ENCODE measurements at regions not wholly inside any gene's neighbourhood (a gene's known extent, or its start where the extent isn't known, plus 50 kb on each side); places are given as distances from the start of the nearest gene placed in this dataset.

DNA sequence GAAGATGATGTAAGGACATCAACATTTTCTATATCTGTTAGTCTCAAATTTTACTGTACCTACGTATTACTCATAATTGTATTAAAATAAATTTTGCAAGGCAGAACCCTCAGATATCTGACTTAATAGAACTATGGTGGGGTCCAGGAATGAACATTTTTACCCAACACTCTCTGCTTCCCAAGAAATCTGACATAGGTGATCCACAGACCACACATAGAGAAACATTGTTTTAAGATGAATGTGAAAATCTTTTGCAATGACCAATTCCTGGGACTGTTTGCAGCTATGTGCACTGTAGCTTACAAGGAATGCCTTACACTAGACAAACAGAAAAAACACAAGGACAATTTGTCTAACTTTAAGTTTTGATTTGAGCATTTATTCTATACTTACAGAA, 645.6 kb upstream of the ADGRL2 start:
- Histone ChIP-seq H3K27me3 (no peaks in the 10 kb centered on the region), H3K9me3 (no peaks in the 10 kb centered on the region), H3K27ac (no peak overlapping the region), H3K4me1 (no peaks in the 10 kb centered on the region), H3K4me3 (no peak overlapping the region), H3K36me3 (no peaks in the 10 kb centered on the region)
- TF ChIP-seq, protein P1, sequence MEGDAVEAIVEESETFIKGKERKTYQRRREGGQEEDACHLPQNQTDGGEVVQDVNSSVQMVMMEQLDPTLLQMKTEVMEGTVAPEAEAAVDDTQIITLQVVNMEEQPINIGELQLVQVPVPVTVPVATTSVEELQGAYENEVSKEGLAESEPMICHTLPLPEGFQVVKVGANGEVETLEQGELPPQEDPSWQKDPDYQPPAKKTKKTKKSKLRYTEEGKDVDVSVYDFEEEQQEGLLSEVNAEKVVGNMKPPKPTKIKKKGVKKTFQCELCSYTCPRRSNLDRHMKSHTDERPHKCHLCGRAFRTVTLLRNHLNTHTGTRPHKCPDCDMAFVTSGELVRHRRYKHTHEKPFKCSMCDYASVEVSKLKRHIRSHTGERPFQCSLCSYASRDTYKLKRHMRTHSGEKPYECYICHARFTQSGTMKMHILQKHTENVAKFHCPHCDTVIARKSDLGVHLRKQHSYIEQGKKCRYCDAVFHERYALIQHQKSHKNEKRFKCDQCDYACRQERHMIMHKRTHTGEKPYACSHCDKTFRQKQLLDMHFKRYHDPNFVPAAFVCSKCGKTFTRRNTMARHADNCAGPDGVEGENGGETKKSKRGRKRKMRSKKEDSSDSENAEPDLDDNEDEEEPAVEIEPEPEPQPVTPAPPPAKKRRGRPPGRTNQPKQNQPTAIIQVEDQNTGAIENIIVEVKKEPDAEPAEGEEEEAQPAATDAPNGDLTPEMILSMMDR (IDR thresholded peaks at IDR 0.05): no peak
- TF ChIP-seq POLR2A (IDR thresholded peaks at IDR 0.05): no peak
- no peak for DNase-seq

DNA sequence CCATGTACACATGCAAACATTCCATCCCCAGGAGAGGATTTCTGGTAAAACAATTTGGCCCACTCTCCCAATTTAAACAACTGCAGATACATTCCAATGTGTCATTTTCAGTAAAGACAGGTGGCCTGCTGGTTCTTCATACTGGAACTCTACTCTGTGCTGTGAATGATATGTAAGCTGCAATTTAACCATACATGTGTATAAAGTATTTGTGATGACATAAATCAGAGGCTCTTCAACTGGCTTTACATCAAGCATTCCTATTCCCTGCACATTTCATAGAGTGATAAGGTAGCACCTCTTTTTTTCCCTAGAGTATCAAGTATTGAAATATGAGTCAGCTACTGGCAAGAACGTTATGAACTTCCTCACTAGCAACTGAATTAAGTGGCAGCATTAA, 649.5 kb upstream of the ADGRL2 start:
- H3K9me3 ChIP-seq: no peaks in the 10 kb centered on the region
- H3K27me3 ChIP-seq: no peaks in the 10 kb centered on the region
- no peaks in the 10 kb centered on the region for H3K4me1 ChIP-seq
- TF ChIP-seq, protein P1 (IDR thresholded peaks at IDR 0.05): no peak
- TF ChIP-seq POLR2A (IDR thresholded peaks at IDR 0.05): no peak
- no peaks in the 10 kb centered on the region for H3K36me3 ChIP-seq
- H3K27ac ChIP-seq: no peak overlapping the region
- no peak for DNase-seq
- H3K4me3 ChIP-seq: no peak overlapping the region

DNA sequence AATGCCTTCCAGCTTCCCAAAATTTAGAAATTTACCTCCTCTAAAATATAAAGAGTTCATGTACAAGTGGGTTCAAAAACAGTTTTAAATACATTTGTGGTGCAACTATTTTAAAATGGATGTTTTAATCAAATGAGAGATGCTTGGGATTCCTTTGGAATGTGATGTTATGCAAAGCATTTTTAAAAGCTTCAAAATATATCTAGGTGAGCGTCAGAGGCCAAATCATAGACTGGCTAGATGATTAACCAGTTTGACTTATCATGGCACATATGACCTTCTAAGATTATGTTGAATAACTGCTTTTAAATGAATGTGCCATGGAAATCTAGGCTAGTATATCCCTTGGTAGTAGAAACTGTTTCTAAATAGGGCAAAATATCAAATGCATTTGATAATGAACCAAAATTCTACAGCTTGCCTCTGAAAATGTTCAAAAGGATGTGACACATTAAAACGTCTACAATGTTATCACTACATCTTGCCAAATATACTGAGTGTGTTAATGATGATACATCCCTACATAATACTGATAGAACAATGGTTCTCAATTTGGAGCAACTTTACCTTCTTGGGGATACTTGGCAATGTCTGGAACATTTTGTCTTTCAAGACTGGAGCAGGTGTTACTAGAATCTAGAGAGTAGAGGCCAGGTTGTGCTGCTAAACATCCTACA, 650.9 kb upstream of the ADGRL2 start:
- Histone ChIP-seq H3K27ac (no peak overlapping the region), H3K4me1 (no peaks in the 10 kb centered on the region), H3K27me3 (no peaks in the 10 kb centered on the region), H3K4me3 (no peak overlapping the region), H3K36me3 (no peaks in the 10 kb centered on the region), H3K9me3 (no peaks in the 10 kb centered on the region)
- DNase-seq: no peak
- no peak for TF ChIP-seq POLR2A (IDR thresholded peaks at IDR 0.05)
- TF ChIP-seq, protein P1 (IDR thresholded peaks at IDR 0.05): no peak

DNA sequence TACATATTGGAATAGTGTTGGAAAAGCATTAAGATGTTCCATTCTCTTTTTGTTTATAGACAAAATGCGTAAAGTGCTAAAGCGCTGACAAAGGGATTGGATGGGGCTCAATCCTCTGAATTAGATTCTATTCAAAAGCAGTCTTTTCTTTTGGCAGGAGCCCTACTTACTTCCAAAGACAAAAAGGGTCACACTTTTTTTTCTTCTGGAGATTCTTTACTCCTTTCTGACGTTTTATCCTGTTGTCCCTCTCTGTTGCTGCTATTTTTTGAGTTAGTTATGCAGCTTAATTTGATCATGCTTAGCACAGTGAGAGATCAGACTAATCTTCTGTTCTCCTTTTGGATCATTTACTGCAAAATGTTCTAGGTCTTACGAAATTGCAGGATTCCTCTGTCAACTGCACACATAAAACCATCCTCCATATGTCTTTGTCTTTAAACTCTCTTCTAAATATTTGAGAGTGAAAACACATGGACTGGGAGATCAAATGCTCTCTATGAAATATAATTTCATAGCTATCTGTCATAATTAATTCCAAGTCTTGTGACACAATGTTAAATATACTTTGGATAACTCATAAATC, 656.4 kb upstream of the ADGRL2 start:
- no peak overlapping the region for H3K4me3 ChIP-seq
- H3K36me3 ChIP-seq: no peaks in the 10 kb centered on the region
- no peaks in the 10 kb centered on the region for H3K4me1 ChIP-seq
- no peak for DNase-seq
- no peaks in the 10 kb centered on the region for H3K27me3 ChIP-seq
- no peak overlapping the region for H3K27ac ChIP-seq
- no peaks in the 10 kb centered on the region for H3K9me3 ChIP-seq
- TF ChIP-seq, protein P1 (IDR thresholded peaks at IDR 0.05): no peak
- TF ChIP-seq POLR2A (IDR thresholded peaks at IDR 0.05): no peak

DNA sequence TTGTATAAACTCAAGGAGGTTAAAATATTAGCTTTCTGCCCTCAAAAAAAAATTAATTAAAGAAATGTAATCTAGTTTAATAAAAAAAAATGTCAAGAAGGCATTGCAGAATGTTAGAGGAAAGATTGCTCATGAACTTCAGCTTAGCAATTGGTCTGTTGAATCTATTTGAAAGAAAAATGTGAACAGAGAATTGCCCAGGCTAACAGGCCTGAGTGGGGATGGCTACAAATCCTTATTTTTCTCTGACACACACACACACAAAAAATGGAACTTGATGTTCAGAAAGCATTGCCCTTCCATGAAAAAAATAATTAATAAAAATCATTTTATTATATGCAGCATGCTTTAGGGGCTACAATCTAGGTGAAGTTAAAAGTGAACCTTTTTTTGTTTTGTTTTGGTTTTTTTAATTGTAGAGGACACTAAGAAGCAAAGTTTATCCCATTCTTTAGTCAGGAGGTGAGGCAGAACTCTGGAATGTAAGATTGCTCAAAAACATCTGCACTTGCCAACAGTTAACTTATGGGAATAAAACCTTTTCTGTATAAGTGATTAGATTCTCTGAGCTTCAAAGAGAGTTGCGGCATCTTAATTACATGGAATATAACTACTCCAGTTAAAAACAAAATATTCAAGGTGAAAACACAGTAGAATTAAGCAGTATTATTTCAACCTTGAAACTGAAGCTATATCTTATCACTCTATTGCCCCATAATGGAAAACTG, 658.5 kb upstream of the ADGRL2 start:
- Histone ChIP-seq H3K36me3 (no peaks in the 10 kb centered on the region), H3K4me3 (no peak overlapping the region), H3K27ac (no peak overlapping the region), H3K9me3 (no peaks in the 10 kb centered on the region), H3K4me1 (no peaks in the 10 kb centered on the region), H3K27me3 (no peaks in the 10 kb centered on the region)
- DNase-seq: no peak
- no peak for TF ChIP-seq POLR2A (IDR thresholded peaks at IDR 0.05)
- TF ChIP-seq, protein P1 (IDR thresholded peaks at IDR 0.05): no peak
